Fibroblast of lung (primary cell): ENCODE measurements at regions not wholly inside any gene's neighbourhood (a gene's known extent, or its start where the extent isn't known, plus 50 kb on each side); places are given as distances from the start of the nearest gene placed in this dataset.

Experiments
- DNase-seq, 2 donors: peaks; one replicate each; pipeline versions ENCODE4 v3.0.0 to v3.0.0-alpha.2; 2010; ENCODE audit warnings: low read depth in 2 of 2
- H2AFZ ChIP-seq: 2 replicates; pipeline ENCODE4 v1.5.1; 2012; ENCODE audit warnings: low read length, control low read depth, inconsistent platforms
- H3K27ac ChIP-seq: 2 replicates; pipeline ENCODE4 v1.5.1; 2011; ENCODE audit warnings: low read length, control low read depth; ENCODE audit not compliant: insufficient read depth
- H3K27me3 ChIP-seq: 2 replicates; pipeline ENCODE4 v1.5.1; 2011; ENCODE audit warnings: mild to moderate bottlenecking, low read length; ENCODE audit not compliant: control insufficient read depth, insufficient read depth
- H3K36me3 ChIP-seq: 2 replicates; pipeline ENCODE4 v1.5.1; 2011; ENCODE audit warnings: low read length; ENCODE audit not compliant: control insufficient read depth, insufficient read depth
- H3K4me1 ChIP-seq: 2 replicates; pipeline ENCODE4 v1.5.1; 2011; ENCODE audit warnings: low read length; ENCODE audit not compliant: control insufficient read depth, insufficient read depth; ENCODE audit errors: extremely low read depth
- H3K4me2 ChIP-seq: 2 replicates; pipeline ENCODE4 v1.5.1; 2011; ENCODE audit warnings: low read length, control low read depth; ENCODE audit not compliant: insufficient read depth; ENCODE audit errors: extremely low read depth
- H3K4me3 ChIP-seq, 4 experiments: fragments of 200-600 bp in 1 of 4; sonication (generic) in 1 of 4; replicated peaks in 1 of 4; 2 replicates each; pipeline ENCODE4 v1.5.1; 2011 to 2016; ENCODE audit warnings: low read length in 4 of 4, low read depth in 3 of 4, mild to moderate bottlenecking in 3 of 4, control low read depth in 2 of 4, inconsistent platforms in 1 of 4, mixed read lengths in 1 of 4; ENCODE audit not compliant: insufficient read depth in 1 of 4; ENCODE audit errors: control extremely low read depth in 1 of 4
- H3K79me2 ChIP-seq: 2 replicates; pipeline ENCODE4 v1.5.1; 2012; ENCODE audit warnings: mild to moderate bottlenecking, low read length, inconsistent platforms; ENCODE audit not compliant: control insufficient read depth, insufficient read depth
- H3K9ac ChIP-seq: 2 replicates; pipeline ENCODE4 v1.5.1; 2011; ENCODE audit warnings: mild to moderate bottlenecking, low read length, control low read depth; ENCODE audit not compliant: insufficient read depth
- H3K9me3 ChIP-seq: 2 replicates; pipeline ENCODE4 v1.5.1; 2012; ENCODE audit warnings: low read depth, low read length; ENCODE audit not compliant: control insufficient read depth, insufficient read depth
- H4K20me1 ChIP-seq: 2 replicates; pipeline ENCODE4 v1.5.1; 2011; ENCODE audit warnings: low read length; ENCODE audit not compliant: control insufficient read depth, insufficient read depth; ENCODE audit errors: extremely low read depth
- CTCF ChIP-seq, 2 donors: IDR thresholded peaks in 1 of 2; conservative IDR thresholded peaks in 1 of 2; 1 replicate in 1 of 2; 2 replicates in 1 of 2; pipeline ENCODE4 v1.5.1; 2011 to 2012; ENCODE audit warnings: low read length in 2 of 2, control low read depth in 1 of 2, inconsistent platforms in 1 of 2, low read depth in 1 of 2, mild to moderate bottlenecking in 1 of 2
- EZH2 ChIP-seq: IDR thresholded peaks from 2 replicates; pipeline ENCODE4 v1.5.1; 2012; ENCODE audit warnings: low read length, control low read depth, mild to moderate bottlenecking; ENCODE audit errors: missing control alignments

DNA sequence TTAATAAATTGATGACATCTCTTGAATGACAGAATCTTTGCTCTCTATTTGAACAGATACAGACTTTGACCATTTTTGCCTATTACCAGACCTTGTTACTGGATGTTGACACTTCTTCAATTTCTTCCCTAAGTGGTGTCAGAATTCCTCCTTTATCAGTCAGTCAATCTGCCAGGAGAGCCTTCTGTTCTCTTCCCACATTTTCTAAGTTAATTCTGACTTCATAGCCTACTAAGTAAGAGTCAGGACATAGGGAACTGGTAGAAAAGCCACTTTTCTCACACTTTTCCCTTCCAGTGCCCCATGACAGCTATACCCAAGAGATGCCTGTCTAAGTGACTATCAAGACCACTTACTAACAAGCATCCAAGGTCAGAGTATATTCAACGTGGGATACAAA, 1187.5 kb upstream of the NXPH2 start:
- DNase-seq: no peak
- H3K27me3 ChIP-seq: no peaks in the 10 kb centered on the region
- no peak overlapping the region for H3K9ac ChIP-seq
- H3K79me2 ChIP-seq: no peaks in the 10 kb centered on the region
- H4K20me1 ChIP-seq: no peaks in the 10 kb centered on the region
- H3K4me1 ChIP-seq: no peaks in the 10 kb centered on the region
- no peaks in the 10 kb centered on the region for H3K36me3 ChIP-seq
- no peak for TF ChIP-seq CTCF (conservative IDR thresholded peaks at IDR 0.05 in 1 of 2, IDR thresholded peaks at IDR 0.05 in 1 of 2; ENCODE audit: low read depth in 1 of 2, low read length in 2 of 2)
- no peak for TF ChIP-seq EZH2
- H3K4me2 ChIP-seq: no peak overlapping the region
- no peak overlapping the region for H3K4me3 ChIP-seq
- H3K27ac ChIP-seq: no peak overlapping the region
- H3K9me3 ChIP-seq: no peaks in the 10 kb centered on the region
- no peak overlapping the region for H2AFZ ChIP-seq

- H4K20me1 ChIP-seq: no peaks in the 10 kb centered on the region
- H2AFZ ChIP-seq: no peak overlapping the region
- no peak overlapping the region for H3K27ac ChIP-seq
- H3K36me3 ChIP-seq: no peaks in the 10 kb centered on the region
- no peak for DNase-seq
- no peak overlapping the region for H3K4me3 ChIP-seq
- no peaks in the 10 kb centered on the region for H3K27me3 ChIP-seq
- no peaks in the 10 kb centered on the region for H3K79me2 ChIP-seq
- H3K4me2 ChIP-seq: no peak overlapping the region
- H3K9me3 ChIP-seq: no peaks in the 10 kb centered on the region
- H3K4me1 ChIP-seq: no peaks in the 10 kb centered on the region
- H3K9ac ChIP-seq: no peak overlapping the region
- TF ChIP-seq EZH2 (no peak), CTCF (conservative IDR thresholded peaks at IDR 0.05 in 1 of 2, IDR thresholded peaks at IDR 0.05 in 1 of 2; ENCODE audit: low read depth in 1 of 2, low read length in 2 of 2) (no peak)
Measured at GRCh38 chr2:139964721-139965440, 1184.7 kb upstream of the NXPH2 start.

- H3K9me3 ChIP-seq: no peaks in the 10 kb centered on the region
- DNase-seq: no peak
- H3K4me3 ChIP-seq: no peak overlapping the region
- no peaks in the 10 kb centered on the region for H4K20me1 ChIP-seq
- no peak overlapping the region for H2AFZ ChIP-seq
- no peaks in the 10 kb centered on the region for H3K4me1 ChIP-seq
- TF ChIP-seq EZH2 (no peak), CTCF (conservative IDR thresholded peaks at IDR 0.05 in 1 of 2, IDR thresholded peaks at IDR 0.05 in 1 of 2; ENCODE audit: low read depth in 1 of 2, low read length in 2 of 2) (no peak)
- no peak overlapping the region for H3K27ac ChIP-seq
- no peaks in the 10 kb centered on the region for H3K36me3 ChIP-seq
- H3K9ac ChIP-seq: no peak overlapping the region
- no peaks in the 10 kb centered on the region for H3K79me2 ChIP-seq
- no peaks in the 10 kb centered on the region for H3K27me3 ChIP-seq
- no peak overlapping the region for H3K4me2 ChIP-seq
Measured at GRCh38 chr2:139963863-139964355, 1183.7 kb upstream of the NXPH2 start.
